ENCODE measurements at regions not wholly inside any gene's neighbourhood (a gene's known extent, or its start where the extent isn't known, plus 50 kb on each side); places are given as distances from the start of the nearest gene placed in this dataset.

DNA sequence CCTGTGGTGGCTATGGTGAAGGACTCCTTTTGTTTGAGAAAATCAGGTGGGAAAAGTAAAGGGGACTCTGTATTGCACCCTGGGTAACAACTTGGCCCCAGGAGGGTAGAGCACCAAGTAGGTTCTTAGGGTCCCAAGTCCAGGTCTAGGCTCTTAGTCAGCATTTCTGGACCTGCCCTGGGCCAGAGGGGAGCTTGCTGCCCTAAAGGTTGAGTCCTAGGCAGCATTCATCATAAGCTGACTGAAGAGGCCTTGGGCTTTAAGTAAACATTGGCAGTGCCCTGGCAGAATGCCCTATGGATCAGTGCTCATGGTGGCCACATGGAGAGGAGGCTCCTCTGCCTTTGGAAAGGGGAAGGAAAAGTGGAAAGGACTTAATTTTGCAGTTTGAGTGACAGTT, 268.5 kb upstream of the CTNNB1 start:
- TF ChIP-seq, protein P1, sequence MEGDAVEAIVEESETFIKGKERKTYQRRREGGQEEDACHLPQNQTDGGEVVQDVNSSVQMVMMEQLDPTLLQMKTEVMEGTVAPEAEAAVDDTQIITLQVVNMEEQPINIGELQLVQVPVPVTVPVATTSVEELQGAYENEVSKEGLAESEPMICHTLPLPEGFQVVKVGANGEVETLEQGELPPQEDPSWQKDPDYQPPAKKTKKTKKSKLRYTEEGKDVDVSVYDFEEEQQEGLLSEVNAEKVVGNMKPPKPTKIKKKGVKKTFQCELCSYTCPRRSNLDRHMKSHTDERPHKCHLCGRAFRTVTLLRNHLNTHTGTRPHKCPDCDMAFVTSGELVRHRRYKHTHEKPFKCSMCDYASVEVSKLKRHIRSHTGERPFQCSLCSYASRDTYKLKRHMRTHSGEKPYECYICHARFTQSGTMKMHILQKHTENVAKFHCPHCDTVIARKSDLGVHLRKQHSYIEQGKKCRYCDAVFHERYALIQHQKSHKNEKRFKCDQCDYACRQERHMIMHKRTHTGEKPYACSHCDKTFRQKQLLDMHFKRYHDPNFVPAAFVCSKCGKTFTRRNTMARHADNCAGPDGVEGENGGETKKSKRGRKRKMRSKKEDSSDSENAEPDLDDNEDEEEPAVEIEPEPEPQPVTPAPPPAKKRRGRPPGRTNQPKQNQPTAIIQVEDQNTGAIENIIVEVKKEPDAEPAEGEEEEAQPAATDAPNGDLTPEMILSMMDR (IDR thresholded peaks at IDR 0.05), result no peak
- no peak for TF ChIP-seq POLR2A (IDR thresholded peaks at IDR 0.05)
- no peak for TF ChIP-seq POLR2AphosphoS5 (IDR thresholded peaks at IDR 0.05; ENCODE audit: insufficient read depth in 1 of 2, low read depth in 1 of 2)
